Smooth muscle cell (in vitro differentiated cells): ENCODE measurements at regions not wholly inside any gene's neighbourhood (a gene's known extent, or its start where the extent isn't known, plus 50 kb on each side); places are given as distances from the start of the nearest gene placed in this dataset.

Experiments
- DNase-seq: peaks from one replicate; lab custom pipeline; 2025; ENCODE audit not compliant: unreplicated experiment; lab: John Stamatoyannopoulos, UW
- H2AFZ ChIP-seq: fragments of 200-600 bp; sonication (generic); 2 replicates; pipeline ENCODE4 v1.6.0; 2016; ENCODE audit warnings: antibody characterized with exemption, low read depth, mild to moderate bottlenecking
- H3F3A ChIP-seq: fragments of 200-600 bp; sonication (generic); 2 replicates; pipeline ENCODE4 v1.6.0; 2017; ENCODE audit warnings: antibody characterized with exemption, low read depth
- H3K27ac ChIP-seq: fragments of 200-600 bp; sonication (generic); 2 replicates; pipeline ENCODE4 v1.5.1; 2016; ENCODE audit warnings: low read depth, mild to moderate bottlenecking
- H3K27me3 ChIP-seq: fragments of 200-600 bp; sonication (generic); 2 replicates; pipeline ENCODE4 v1.6.1; 2016; ENCODE audit warnings: low read depth, mild to moderate bottlenecking
- H3K36me3 ChIP-seq: fragments of 200-600 bp; sonication (generic); 2 replicates; pipeline ENCODE4 v1.5.1; 2016; ENCODE audit warnings: low read depth
- H3K4me1 ChIP-seq: fragments of 200-600 bp; sonication (generic); 2 replicates; pipeline ENCODE4 v1.5.1; 2016; ENCODE audit warnings: low read depth
- H3K4me2 ChIP-seq: fragments of 200-600 bp; sonication (generic); 2 replicates; pipeline ENCODE4 v1.6.0; 2016; ENCODE audit warnings: mild to moderate bottlenecking
- H3K4me3 ChIP-seq: fragments of 200-600 bp; sonication (generic); 2 replicates; pipeline ENCODE4 v1.5.1; 2016; ENCODE audit warnings: mild to moderate bottlenecking
- H3K79me2 ChIP-seq: fragments of 200-600 bp; sonication (generic); 2 replicates; pipeline ENCODE4 v1.6.0; 2016; ENCODE audit warnings: low read depth, mild to moderate bottlenecking
- H3K9ac ChIP-seq: fragments of 200-600 bp; sonication (generic); 2 replicates; pipeline ENCODE4 v1.6.0; 2016; ENCODE audit warnings: low read depth
- H3K9me3 ChIP-seq: fragments of 200-600 bp; sonication (generic); replicated peaks from 2 replicates; pipeline ENCODE4 v1.5.1; 2016; ENCODE audit warnings: low read depth
- H4K20me1 ChIP-seq: fragments of 200-600 bp; sonication (generic); 2 replicates; pipeline ENCODE4 v1.6.0; 2016; ENCODE audit warnings: low read depth
- WGBS: methylation state at CpG from one replicate; pipeline ENCODE4 v1.1.7; 2016; ENCODE audit warnings: low lambda C conversion rate; 5-methylcytosine and 5-hydroxymethylcytosine counted together
- TF ChIP-seq, protein P1 (sequence below): fragments of 200-600 bp; sonication (generic); IDR thresholded peaks from 2 replicates; pipeline ENCODE4 v1.5.1; 2017; ENCODE audit warnings: borderline replicate concordance, mild to moderate bottlenecking, antibody characterized with exemption; ENCODE audit not compliant: insufficient read depth, poor library complexity, severe bottlenecking

GRCh38 chr2:121887513-121888188 lies 132.2 kb downstream of the TSN start:
- 90% methylated on average over 16 of the region's 16 CpGs for WGBS
- TF ChIP-seq, protein P1, sequence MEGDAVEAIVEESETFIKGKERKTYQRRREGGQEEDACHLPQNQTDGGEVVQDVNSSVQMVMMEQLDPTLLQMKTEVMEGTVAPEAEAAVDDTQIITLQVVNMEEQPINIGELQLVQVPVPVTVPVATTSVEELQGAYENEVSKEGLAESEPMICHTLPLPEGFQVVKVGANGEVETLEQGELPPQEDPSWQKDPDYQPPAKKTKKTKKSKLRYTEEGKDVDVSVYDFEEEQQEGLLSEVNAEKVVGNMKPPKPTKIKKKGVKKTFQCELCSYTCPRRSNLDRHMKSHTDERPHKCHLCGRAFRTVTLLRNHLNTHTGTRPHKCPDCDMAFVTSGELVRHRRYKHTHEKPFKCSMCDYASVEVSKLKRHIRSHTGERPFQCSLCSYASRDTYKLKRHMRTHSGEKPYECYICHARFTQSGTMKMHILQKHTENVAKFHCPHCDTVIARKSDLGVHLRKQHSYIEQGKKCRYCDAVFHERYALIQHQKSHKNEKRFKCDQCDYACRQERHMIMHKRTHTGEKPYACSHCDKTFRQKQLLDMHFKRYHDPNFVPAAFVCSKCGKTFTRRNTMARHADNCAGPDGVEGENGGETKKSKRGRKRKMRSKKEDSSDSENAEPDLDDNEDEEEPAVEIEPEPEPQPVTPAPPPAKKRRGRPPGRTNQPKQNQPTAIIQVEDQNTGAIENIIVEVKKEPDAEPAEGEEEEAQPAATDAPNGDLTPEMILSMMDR, result no peak
- H3F3A ChIP-seq, result no peaks in the 10 kb centered on the region
- no peaks in the 10 kb centered on the region for H3K9me3 ChIP-seq
- H3K36me3 ChIP-seq, result no peaks in the 10 kb centered on the region
- no peaks in the 10 kb centered on the region for H3K27me3 ChIP-seq
- H3K4me3 ChIP-seq, result no peak overlapping the region
- no peaks in the 10 kb centered on the region for H4K20me1 ChIP-seq
- H2AFZ ChIP-seq, result no peak overlapping the region
- DNase-seq, result no peak
- H3K4me1 ChIP-seq, result no peaks in the 10 kb centered on the region
- H3K79me2 ChIP-seq, result no peaks in the 10 kb centered on the region
- H3K4me2 ChIP-seq, result no peak overlapping the region
- H3K27ac ChIP-seq, result no peak overlapping the region
- H3K9ac ChIP-seq, result no peak overlapping the region

DNA sequence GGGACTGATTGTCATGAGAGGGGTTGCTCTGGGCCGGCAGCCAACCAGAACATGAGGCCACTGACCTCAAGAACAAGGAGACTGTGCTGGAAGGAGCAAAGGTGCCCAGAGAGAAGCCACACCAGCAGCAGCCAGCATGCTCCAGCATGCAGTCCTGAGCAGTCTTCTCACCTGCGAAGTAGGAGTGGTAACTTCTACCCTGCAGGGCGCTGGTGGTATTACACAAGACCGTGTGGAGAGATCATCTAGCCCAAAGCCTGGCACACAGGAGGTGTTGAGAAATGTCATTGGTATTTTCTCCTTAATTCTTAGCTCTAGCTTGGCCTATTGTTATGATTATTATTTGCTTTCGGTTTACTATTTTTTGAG lies 132.7 kb downstream of the TSN start:
- H3K9me3 ChIP-seq, result no peaks in the 10 kb centered on the region
- no peaks in the 10 kb centered on the region for H4K20me1 ChIP-seq
- TF ChIP-seq, protein P1, result peak; percentile 30
- no peak for DNase-seq
- H3K4me2 ChIP-seq, result no peak overlapping the region
- H3K79me2 ChIP-seq, result no peaks in the 10 kb centered on the region
- no peak overlapping the region for H3K9ac ChIP-seq
- H3K4me3 ChIP-seq, result no peak overlapping the region
- no peaks in the 10 kb centered on the region for H3F3A ChIP-seq
- no peaks in the 10 kb centered on the region for H3K27me3 ChIP-seq
- no peaks in the 10 kb centered on the region for H3K36me3 ChIP-seq
- no peaks in the 10 kb centered on the region for H3K4me1 ChIP-seq
- 46% methylated on average over 5 of the region's 5 CpGs for WGBS
- H2AFZ ChIP-seq, result no peak overlapping the region
- no peak overlapping the region for H3K27ac ChIP-seq

DNA sequence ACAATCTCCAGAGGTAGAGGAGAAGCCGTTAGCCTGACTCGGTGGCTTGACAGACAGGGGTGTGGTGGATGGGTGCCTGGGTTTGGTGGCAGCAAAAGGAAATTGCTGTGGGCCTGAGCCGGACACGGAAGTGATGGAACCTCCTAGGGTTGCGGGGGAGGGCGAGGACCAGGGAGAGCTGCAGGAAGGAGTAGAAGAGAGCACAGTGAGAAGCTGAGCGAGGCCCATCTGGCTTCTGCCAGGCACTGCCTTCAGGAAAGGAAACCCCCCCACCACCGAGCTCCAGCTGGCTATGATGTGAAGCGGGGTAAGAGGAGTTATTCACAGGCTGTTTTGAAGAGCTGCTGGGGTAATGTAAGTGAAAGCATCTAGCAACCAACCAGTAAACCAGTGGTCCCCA lies 134.6 kb downstream of the TSN start:
- 85% methylated on average over 9 of the region's 9 CpGs for WGBS
- Histone ChIP-seq H3K36me3 (no peaks in the 10 kb centered on the region), H3F3A (no peaks in the 10 kb centered on the region), H3K4me1 (peaks cover 4% of the 10 kb centered on the region), H3K27me3 (no peaks in the 10 kb centered on the region), H3K79me2 (no peaks in the 10 kb centered on the region), H3K4me2 (no peak overlapping the region), H3K27ac (no peak overlapping the region), H3K9me3 (no peaks in the 10 kb centered on the region), H3K4me3 (no peak overlapping the region), H4K20me1 (no peaks in the 10 kb centered on the region), H2AFZ (no peak overlapping the region), H3K9ac (no peak overlapping the region)
- TF ChIP-seq, protein P1, result no peak
- DNase-seq, result no peak
